Astrocyte of the cerebellum (primary cell): ENCODE measurements at regions not wholly inside any gene's neighbourhood (a gene's known extent, or its start where the extent isn't known, plus 50 kb on each side); places are given as distances from the start of the nearest gene placed in this dataset.

Experiments
- DNase-seq: peaks from one replicate; pipeline ENCODE4 v3.0.0-alpha.2; 2011; ENCODE audit warnings: low read depth
- H3K4me3 ChIP-seq: 2 replicates; pipeline ENCODE4 v1.5.1; 2011; ENCODE audit warnings: mild to moderate bottlenecking, low read depth, low read length, moderate library complexity
- in situ Hi-C: cut with HindIII; loops from 2 replicates; pipeline ENCODE4 v1.10.0; 2017; ENCODE audit warnings: low sequenced_read_pairs
- TF ChIP-seq, protein P1 (sequence below): IDR thresholded peaks from 2 replicates; pipeline ENCODE4 v1.5.1; 2012; ENCODE audit warnings: low read length, low read depth, moderate library complexity, mild to moderate bottlenecking; ENCODE audit errors: missing control alignments

- DNase-seq = no peak
- in situ Hi-C loops = no loop called here
- TF ChIP-seq, protein P1, sequence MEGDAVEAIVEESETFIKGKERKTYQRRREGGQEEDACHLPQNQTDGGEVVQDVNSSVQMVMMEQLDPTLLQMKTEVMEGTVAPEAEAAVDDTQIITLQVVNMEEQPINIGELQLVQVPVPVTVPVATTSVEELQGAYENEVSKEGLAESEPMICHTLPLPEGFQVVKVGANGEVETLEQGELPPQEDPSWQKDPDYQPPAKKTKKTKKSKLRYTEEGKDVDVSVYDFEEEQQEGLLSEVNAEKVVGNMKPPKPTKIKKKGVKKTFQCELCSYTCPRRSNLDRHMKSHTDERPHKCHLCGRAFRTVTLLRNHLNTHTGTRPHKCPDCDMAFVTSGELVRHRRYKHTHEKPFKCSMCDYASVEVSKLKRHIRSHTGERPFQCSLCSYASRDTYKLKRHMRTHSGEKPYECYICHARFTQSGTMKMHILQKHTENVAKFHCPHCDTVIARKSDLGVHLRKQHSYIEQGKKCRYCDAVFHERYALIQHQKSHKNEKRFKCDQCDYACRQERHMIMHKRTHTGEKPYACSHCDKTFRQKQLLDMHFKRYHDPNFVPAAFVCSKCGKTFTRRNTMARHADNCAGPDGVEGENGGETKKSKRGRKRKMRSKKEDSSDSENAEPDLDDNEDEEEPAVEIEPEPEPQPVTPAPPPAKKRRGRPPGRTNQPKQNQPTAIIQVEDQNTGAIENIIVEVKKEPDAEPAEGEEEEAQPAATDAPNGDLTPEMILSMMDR = no peak
- H3K4me3 ChIP-seq = no peak overlapping the region
Measured at GRCh38 chr3:163138258-163138657, 1641.7 kb downstream of the OTOL1 start.

DNA sequence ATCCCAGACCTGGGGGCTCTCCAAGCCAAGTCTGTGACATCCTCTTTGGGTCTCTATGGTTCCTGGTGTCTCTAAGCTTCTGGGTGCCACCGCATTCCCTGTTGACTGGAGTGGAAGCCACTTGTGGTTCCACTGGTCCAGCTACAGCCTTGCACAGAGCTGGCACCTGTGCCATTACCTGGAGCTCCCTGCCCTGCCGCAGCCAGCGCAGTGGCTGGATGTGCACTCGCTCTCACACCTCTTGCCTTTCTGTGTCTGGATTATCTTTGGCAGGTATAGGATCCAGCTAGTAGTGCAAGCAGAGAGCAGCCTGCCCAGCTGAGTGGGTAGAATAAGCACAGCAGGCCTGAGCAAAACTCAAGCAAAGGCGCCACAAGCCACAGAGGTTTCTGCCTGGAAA is 1635.5 kb downstream of the OTOL1 start:
- TF ChIP-seq, protein P1 = no peak
- in situ Hi-C loops = no loop called here

GRCh38 chr3:163129287-163129686 is 1632.7 kb downstream of the OTOL1 start:
- TF ChIP-seq, protein P1 = no peak
- H3K4me3 ChIP-seq = no peak overlapping the region
- DNase-seq = no peak
- in situ Hi-C loops = no loop called here

More for the DNA sequence above, 1635.5 kb downstream of the OTOL1 start:
- no peak for DNase-seq
- H3K4me3 ChIP-seq = no peak overlapping the region

- TF ChIP-seq, protein P1 = no peak
- in situ Hi-C loops = no loop called here
Measured at GRCh38 chr3:163126115-163126514, 1629.5 kb downstream of the OTOL1 start.

More at GRCh38 chr3:163126115-163126514, 1629.5 kb downstream of the OTOL1 start:
- H3K4me3 ChIP-seq = no peak overlapping the region
- no peak for DNase-seq
